Ovary (tissue), 7 donors: ENCODE measurements at regions not wholly inside any gene's neighbourhood (a gene's known extent, or its start where the extent isn't known, plus 50 kb on each side); places are given as distances from the start of the nearest gene placed in this dataset.

Source experiments
- DNase-seq, 5 donors: peaks; one replicate each; pipeline ENCODE4 v3.0.0-alpha.2; 2019 to 2020
- H3K27ac ChIP-seq, 2 donors: fragments of 200-600 bp; one replicate each; pipeline versions ENCODE4 v1.5.1 to v1.8.0; 2019 to 2022
- H3K27me3 ChIP-seq: fragments of 200-600 bp; one replicate; pipeline ENCODE4 v1.8.0; 2022
- H3K36me3 ChIP-seq: fragments of 200-600 bp; sonication (generic); one replicate; pipeline ENCODE4 v1.5.1; 2019
- H3K4me1 ChIP-seq: one replicate; pipeline ENCODE4 v1.8.1; 2013; ENCODE audit warnings: mild to moderate bottlenecking, moderate library complexity; ENCODE audit not compliant: insufficient read depth
- H3K4me3 ChIP-seq: fragments of 200-600 bp; sonication (generic); one replicate; pipeline ENCODE4 v1.5.1; 2017
- H3K9me3 ChIP-seq, 2 donors: fragments of 200-600 bp in 1 of 2; sonication (generic) in 1 of 2; one replicate each; pipeline versions ENCODE4 v1.5.1 to v1.8.1; 2013 to 2019; ENCODE audit warnings: mild to moderate bottlenecking in 1 of 2, moderate library complexity in 1 of 2
- CTCF ChIP-seq, 3 donors: fragments of 450-650 bp in 2 of 3; fragments of 200-600 bp in 1 of 3; IDR thresholded peaks; one replicate each; pipeline versions ENCODE4 v1.5.1 to v1.8.0; 2016 to 2022; ENCODE audit warnings: antibody characterized with exemption in 3 of 3, mild to moderate bottlenecking in 1 of 3
- EP300 ChIP-seq: sonication (generic); formaldehyde crosslinking; IDR thresholded peaks from one replicate; pipeline ENCODE4 v1.6.1; 2017; ENCODE audit warnings: antibody characterized with exemption
- POLR2A ChIP-seq: fragments of 450-650 bp; IDR thresholded peaks from one replicate; pipeline ENCODE4 v1.6.1; 2017; ENCODE audit warnings: antibody characterized with exemption, mild to moderate bottlenecking, moderate library complexity
- WGBS, 3 donors: extraction: QIAGEN DNeasy Blood & Tissue Kit in 1 of 3; methylation state at CpG; one replicate each; pipeline versions ENCODE4 v1.1.5 to v1.1.7; 2013 to 2017; 5-methylcytosine and 5-hydroxymethylcytosine counted together
- intact Hi-C, 4 donors: fragments of 100-400 bp; cut with DNase I; formaldehyde crosslinking; loops; one replicate each; pipeline versions ENCODE4 v1.11.0 to v1.15.1; 2022 to 2023
- donor health status: DM: no; HTN: no; CAD: no; lungs with moderate emphysema.
- donor health status: DM: no; HTN: no; CAD: no.
- donor health status: Bipolar disorder and iron deficiency.
- donor health status: DM: no; HTN: no; CAD: no.
- donor health status: DM: yes; HTN: yes; CAD: no.

DNA sequence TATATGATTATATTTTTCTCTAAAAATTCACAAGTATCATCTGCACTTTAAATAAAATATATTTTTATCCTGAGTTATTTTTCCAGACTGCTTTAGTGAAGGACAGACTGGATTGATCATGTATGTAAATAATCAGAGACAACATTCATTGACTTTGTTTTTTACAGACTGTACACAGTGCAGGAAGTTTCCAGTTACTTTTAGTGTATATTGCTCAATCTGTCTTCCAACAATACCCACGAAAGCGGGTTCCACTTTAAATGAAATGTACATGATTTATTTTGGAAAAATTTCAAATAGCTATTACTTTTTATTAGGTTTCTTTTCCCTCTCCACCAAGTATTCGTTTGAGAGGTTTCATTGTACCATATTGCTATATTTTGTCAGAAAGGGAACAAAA is 497.0 kb downstream of the FSCB start:
- Histone ChIP-seq H3K36me3 (no peaks in the 10 kb centered on the region), H3K27me3 (no peaks in the 10 kb centered on the region), H3K4me1 (no peaks in the 10 kb centered on the region), H3K27ac (no peak overlapping the region), H3K4me3 (no peak overlapping the region), H3K9me3 (no peaks in the 10 kb centered on the region)
- DNase-seq = no peak
- intact Hi-C loops = no loop called here
- 60 to 72% (median 68%) methylated on average over 3 of the region's 3 CpGs for WGBS, 3 donors
- TF ChIP-seq EP300 (no peak), POLR2A (no peak), CTCF (IDR thresholded peaks at IDR 0.05) (no peak)

GRCh38 chr14:44009642-44010041 is 497.4 kb downstream of the FSCB start:
- DNase-seq = no peak
- H3K9me3 ChIP-seq = no peaks in the 10 kb centered on the region
- H3K27me3 ChIP-seq = no peaks in the 10 kb centered on the region
- H3K4me1 ChIP-seq = no peaks in the 10 kb centered on the region
- TF ChIP-seq POLR2A (no peak), CTCF (IDR thresholded peaks at IDR 0.05) (no peak), EP300 (no peak)
- intact Hi-C loops = no loop called here
- 64 to 79% (median 74%) methylated on average over 1 of the region's 1 CpG for WGBS, 3 donors
- no peak overlapping the region for H3K4me3 ChIP-seq
- no peak overlapping the region for H3K27ac ChIP-seq
- no peaks in the 10 kb centered on the region for H3K36me3 ChIP-seq

- TF ChIP-seq EP300 (no peak), POLR2A (no peak), CTCF (IDR thresholded peaks at IDR 0.05) (no peak)
- DNase-seq = no peak
- intact Hi-C loops = no loop called here
- Histone ChIP-seq H3K27ac (no peak overlapping the region), H3K4me3 (no peak overlapping the region), H3K9me3 (no peaks in the 10 kb centered on the region), H3K4me1 (no peaks in the 10 kb centered on the region), H3K36me3 (no peaks in the 10 kb centered on the region), H3K27me3 (no peaks in the 10 kb centered on the region)
Observed at GRCh38 chr14:43988989-43989388, 518.1 kb downstream of the FSCB start.

- intact Hi-C loops = no loop called here
- Histone ChIP-seq H3K4me3 (no peak overlapping the region), H3K36me3 (no peaks in the 10 kb centered on the region), H3K27me3 (no peaks in the 10 kb centered on the region), H3K4me1 (no peaks in the 10 kb centered on the region), H3K9me3 (no peaks in the 10 kb centered on the region), H3K27ac (no peak overlapping the region)
- 82 to 91% (median 86%) methylated on average over 8 of the region's 8 CpGs for WGBS, 3 donors
- TF ChIP-seq POLR2A (no peak), CTCF (IDR thresholded peaks at IDR 0.05) (no peak), EP300 (no peak)
- DNase-seq = no peak
Observed at GRCh38 chr14:43983721-43984120, 523.4 kb downstream of the FSCB start.

- no peaks in the 10 kb centered on the region for H3K27me3 ChIP-seq
- H3K4me1 ChIP-seq = no peaks in the 10 kb centered on the region
- TF ChIP-seq CTCF (IDR thresholded peaks at IDR 0.05) (no peak), EP300 (no peak), POLR2A (no peak)
- H3K4me3 ChIP-seq = no peak overlapping the region
- no peak overlapping the region for H3K27ac ChIP-seq
- no peaks in the 10 kb centered on the region for H3K36me3 ChIP-seq
- H3K9me3 ChIP-seq = no peaks in the 10 kb centered on the region
- WGBS, 3 donors = 50 to 61% (median 58%) methylated on average over 3 of the region's 3 CpGs
- DNase-seq = no peak
- intact Hi-C loops = no loop called here
Observed at GRCh38 chr14:43981135-43981768, 525.8 kb downstream of the FSCB start.
